ENCODE measurements at regions not wholly inside any gene's neighbourhood (a gene's known extent, or its start where the extent isn't known, plus 50 kb on each side); places are given as distances from the start of the nearest gene placed in this dataset.

GRCh38 chr6:33926451-33926850 is 122.6 kb upstream of the MLN start:
- no peaks in the 10 kb centered on the region for H3K9me3 ChIP-seq
- WGBS, result 86% methylated on average over 4 of the region's 4 CpGs
- intact Hi-C loops (cut with DNase I), result no loop called here
- TF ChIP-seq CTCF (IDR thresholded peaks at IDR 0.05), result no peak
- TF ChIP-seq POLR2A (IDR thresholded peaks at IDR 0.05), result no peak
- no peak for TF ChIP-seq POLR2AphosphoS5 (IDR thresholded peaks at IDR 0.05)
- H3K4me1 ChIP-seq (replicated peaks), result no peaks in the 10 kb centered on the region
- H3K27me3 ChIP-seq (replicated peaks; ENCODE audit: insufficient read depth), result no peaks in the 10 kb centered on the region
- DNase-seq (ENCODE audit: low spot score), result no peak
- H3K4me3 ChIP-seq, result no peak overlapping the region
- H3K36me3 ChIP-seq, result no peaks in the 10 kb centered on the region
- H3K27ac ChIP-seq, result no peak overlapping the region

- Histone ChIP-seq H3K27ac (no peak overlapping the region), H3K36me3 (no peaks in the 10 kb centered on the region), H3K4me3 (no peak overlapping the region), H3K27me3 (replicated peaks; ENCODE audit: insufficient read depth) (no peaks in the 10 kb centered on the region), H3K4me1 (replicated peaks) (no peaks in the 10 kb centered on the region), H3K9me3 (no peaks in the 10 kb centered on the region)
- TF ChIP-seq CTCF (IDR thresholded peaks at IDR 0.05), result no peak
- no peak for TF ChIP-seq POLR2A (IDR thresholded peaks at IDR 0.05)
- no peak for TF ChIP-seq POLR2AphosphoS5 (IDR thresholded peaks at IDR 0.05)
- intact Hi-C loops (cut with DNase I), result no loop called here
- 63% methylated on average over 8 of the region's 8 CpGs for WGBS
- DNase-seq (ENCODE audit: low spot score), result no peak
Measured at GRCh38 chr6:33925936-33926335, 122.1 kb upstream of the MLN start.

GRCh38 chr6:33925210-33925609 is 121.4 kb upstream of the MLN start:
- H3K36me3 ChIP-seq, result no peaks in the 10 kb centered on the region
- H3K4me3 ChIP-seq, result no peak overlapping the region
- no peak for DNase-seq (ENCODE audit: low spot score)
- no peak overlapping the region for H3K27ac ChIP-seq
- no peaks in the 10 kb centered on the region for H3K4me1 ChIP-seq (replicated peaks)
- H3K27me3 ChIP-seq (replicated peaks; ENCODE audit: insufficient read depth), result no peaks in the 10 kb centered on the region
- 41% methylated on average over 7 of the region's 7 CpGs for WGBS
- H3K9me3 ChIP-seq, result no peaks in the 10 kb centered on the region
- intact Hi-C loops (cut with DNase I), result no loop called here
- no peak for TF ChIP-seq POLR2AphosphoS5 (IDR thresholded peaks at IDR 0.05)
- TF ChIP-seq POLR2A (IDR thresholded peaks at IDR 0.05), result no peak
- TF ChIP-seq CTCF (IDR thresholded peaks at IDR 0.05), result no peak

- Histone ChIP-seq H3K27me3 (replicated peaks; ENCODE audit: insufficient read depth) (no peaks in the 10 kb centered on the region), H3K27ac (no peak overlapping the region), H3K4me3 (no peak overlapping the region), H3K9me3 (no peaks in the 10 kb centered on the region), H3K4me1 (replicated peaks) (no peaks in the 10 kb centered on the region), H3K36me3 (no peaks in the 10 kb centered on the region)
- WGBS, result 98% methylated on average over 4 of the region's 4 CpGs
- TF ChIP-seq POLR2A (IDR thresholded peaks at IDR 0.05), result no peak
- DNase-seq (ENCODE audit: low spot score), result no peak
- intact Hi-C loops (cut with DNase I), result no loop called here
Measured at GRCh38 chr6:33924681-33925080, 120.9 kb upstream of the MLN start.

GRCh38 chr6:33923857-33924514 is 120.2 kb upstream of the MLN start:
- Histone ChIP-seq H3K36me3 (no peaks in the 10 kb centered on the region), H3K27ac (no peak overlapping the region), H3K27me3 (replicated peaks; ENCODE audit: insufficient read depth) (no peaks in the 10 kb centered on the region), H3K4me1 (replicated peaks) (no peaks in the 10 kb centered on the region), H3K9me3 (no peaks in the 10 kb centered on the region), H3K4me3 (no peak overlapping the region)
- TF ChIP-seq POLR2A (IDR thresholded peaks at IDR 0.05), result no peak
- TF ChIP-seq CTCF (IDR thresholded peaks at IDR 0.05), result no peak
- no peak for TF ChIP-seq POLR2AphosphoS5 (IDR thresholded peaks at IDR 0.05)
- DNase-seq (ENCODE audit: low spot score), result no peak
- 59% methylated on average over 10 of the region's 10 CpGs for WGBS
- intact Hi-C loops (cut with DNase I), result no loop called here
